CMK (cell line): ENCODE measurements at regions not wholly inside any gene's neighbourhood (a gene's known extent, or its start where the extent isn't known, plus 50 kb on each side); places are given as distances from the start of the nearest gene placed in this dataset.
"Not testable (repeated sequence)": the region's sequence is repeated elsewhere in the genome, so short reads cannot be mapped to it uniquely, and the experiment has no call there.

ENCODE experiments used
- DNase-seq: peaks from one replicate; pipeline ENCODE4 v3.0.0-alpha.2; 2010; ENCODE audit warnings: low read depth

DNA sequence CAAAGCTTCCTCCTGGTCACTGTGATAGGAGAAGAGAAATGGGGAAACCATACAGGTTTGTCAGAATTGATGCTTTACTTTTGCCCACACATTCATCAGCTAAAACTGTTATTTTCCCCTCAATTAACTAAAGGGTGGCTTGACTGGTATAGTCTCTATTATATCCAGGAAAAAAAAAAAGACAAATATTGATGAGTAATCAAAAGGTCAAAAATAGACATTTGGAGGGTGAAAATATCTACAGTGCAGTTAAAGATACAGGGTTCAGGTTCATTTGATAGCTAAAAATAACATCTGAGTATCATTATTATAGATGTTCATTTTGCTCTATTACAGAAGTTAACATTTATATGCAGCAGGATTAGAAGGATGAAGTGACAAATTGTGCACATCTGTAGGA lies 577.6 kb upstream of the FAM98A start:
- DNase-seq, result no peak

DNA sequence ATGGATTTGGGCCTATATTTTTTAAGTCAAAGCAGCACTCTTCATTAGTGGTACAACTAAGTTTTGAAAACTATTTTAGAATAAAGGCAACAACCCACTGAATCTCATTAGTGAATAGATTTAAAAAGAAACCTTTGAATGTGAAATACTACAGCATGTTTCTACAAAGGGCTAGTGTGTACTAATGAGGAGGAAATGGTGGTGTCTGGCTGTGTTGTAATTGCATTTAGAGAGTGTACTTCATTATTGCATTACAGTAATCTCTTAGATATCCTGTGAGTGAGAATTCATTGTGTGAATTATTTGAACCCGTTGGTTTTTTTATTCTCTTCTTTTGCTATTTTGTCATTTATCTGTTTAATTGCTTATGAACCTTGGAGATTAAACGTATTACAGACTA lies 575.4 kb upstream of the FAM98A start:
- DNase-seq, result no peak

DNA sequence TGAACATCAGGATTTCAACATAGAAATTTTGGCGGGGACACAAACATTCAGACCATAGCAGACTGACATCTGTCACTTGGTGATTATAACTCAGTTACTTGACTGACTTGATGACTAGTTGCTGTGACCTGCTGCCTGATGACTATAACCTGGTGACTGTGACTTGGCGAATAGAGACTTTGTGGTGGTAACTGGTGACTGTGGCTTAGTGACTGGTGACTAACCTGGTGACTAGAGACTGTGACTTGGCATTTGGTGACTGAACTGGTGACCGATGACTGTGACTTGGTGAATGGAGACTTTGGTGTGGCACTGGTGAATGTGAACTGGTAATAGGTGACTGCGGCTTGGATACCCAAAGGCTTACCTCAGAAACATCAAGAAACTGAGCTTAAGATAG lies 563.1 kb upstream of the FAM98A start:
- DNase-seq, result no peak

DNA sequence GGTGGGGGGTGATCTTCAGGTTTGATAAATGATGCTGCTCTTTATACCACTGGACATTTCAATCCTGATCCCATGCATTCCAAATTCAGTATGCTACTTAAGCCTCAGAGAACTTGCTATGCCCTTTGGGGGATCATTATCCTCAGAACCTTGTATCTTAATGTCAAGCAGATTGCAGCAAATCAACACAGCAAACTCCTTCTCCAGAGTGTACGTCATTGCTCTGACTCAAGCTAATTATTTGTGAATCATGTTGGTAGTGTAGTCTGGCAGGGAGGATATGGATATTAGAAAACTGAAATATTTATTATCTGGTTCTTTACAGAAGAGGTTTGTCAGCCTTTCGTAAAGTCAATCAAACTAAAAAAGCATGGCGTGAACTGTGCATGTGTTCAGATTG lies 562.5 kb upstream of the FAM98A start:
- DNase-seq, result no peak

DNA sequence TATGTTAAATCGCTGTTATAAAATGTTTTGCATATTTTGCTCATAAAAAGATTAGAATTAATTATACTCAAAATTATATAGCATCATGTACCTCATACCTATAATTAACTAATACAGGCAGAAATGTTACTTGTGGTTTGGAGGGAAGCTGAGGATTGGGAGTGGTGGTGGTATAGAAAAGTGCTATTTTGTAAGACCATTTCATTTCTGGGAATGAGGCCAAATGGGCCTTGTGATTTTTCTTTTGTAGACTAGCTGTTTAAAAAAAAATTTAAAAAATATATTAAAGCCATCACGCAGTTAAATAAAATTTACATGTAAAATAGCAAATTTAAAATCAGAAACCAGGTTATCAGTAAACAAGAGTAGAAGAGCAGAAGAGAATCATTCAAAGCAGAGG lies 560.8 kb upstream of the FAM98A start:
- no peak for DNase-seq

DNA sequence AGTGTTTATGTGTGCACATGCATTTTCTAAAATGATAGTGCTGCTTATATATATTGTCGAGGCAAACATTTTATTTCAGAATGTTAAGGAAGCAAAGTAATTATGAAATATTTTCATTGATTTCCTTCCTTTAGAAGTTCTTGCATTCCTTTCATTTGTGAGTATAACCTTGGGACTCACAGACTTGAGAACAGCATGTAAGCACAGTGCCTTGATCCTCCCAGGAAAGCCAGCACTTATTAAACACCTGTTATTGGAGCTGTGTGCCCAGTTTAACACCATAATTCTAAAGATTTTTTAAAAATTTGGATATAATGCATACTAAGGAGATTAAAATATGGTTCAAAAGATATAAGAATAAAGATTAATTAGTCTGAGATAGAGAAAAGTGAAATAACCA lies 554.4 kb upstream of the FAM98A start:
- DNase-seq, result no peak

DNA sequence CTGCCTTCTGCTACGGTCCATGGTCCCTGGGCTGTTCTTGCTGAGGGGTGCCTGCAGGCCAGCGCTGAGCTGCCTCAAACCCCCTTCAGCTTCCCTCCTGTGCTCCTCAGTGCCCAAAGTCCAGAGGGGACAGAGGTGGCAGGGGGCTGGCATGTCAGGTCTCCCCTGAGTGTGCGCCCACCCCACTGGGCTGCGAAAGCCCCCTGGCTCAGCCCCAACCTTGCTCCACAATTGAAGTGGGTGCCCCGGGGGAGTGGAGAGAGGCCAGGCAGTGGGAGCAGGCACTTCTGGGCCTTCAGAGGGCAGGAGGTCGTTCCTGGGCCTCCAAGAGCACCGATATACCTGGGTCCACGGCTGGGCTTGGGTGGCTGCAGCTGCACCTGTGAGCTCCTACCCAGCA lies 548.7 kb upstream of the FAM98A start:
- DNase-seq, result no peak

DNA sequence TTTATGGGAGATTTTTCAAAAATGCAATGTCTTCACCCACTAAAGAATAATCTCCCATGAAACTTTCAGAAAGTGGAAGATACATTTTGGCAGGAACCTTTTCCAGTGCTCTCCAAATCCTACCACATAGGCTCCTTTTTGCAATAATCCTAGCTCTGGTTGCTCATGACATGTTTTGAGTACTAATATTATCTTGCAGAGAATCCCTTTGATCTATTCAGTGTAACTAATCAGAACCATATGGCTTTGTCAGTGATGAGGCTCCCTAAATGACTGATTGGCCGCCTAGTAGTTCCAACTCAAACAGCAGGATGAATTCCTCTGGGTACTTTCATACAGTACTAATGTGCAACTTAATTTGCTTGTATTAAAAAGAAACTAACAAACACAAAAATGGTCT lies 544.0 kb upstream of the FAM98A start:
- DNase-seq, result no peak

DNA sequence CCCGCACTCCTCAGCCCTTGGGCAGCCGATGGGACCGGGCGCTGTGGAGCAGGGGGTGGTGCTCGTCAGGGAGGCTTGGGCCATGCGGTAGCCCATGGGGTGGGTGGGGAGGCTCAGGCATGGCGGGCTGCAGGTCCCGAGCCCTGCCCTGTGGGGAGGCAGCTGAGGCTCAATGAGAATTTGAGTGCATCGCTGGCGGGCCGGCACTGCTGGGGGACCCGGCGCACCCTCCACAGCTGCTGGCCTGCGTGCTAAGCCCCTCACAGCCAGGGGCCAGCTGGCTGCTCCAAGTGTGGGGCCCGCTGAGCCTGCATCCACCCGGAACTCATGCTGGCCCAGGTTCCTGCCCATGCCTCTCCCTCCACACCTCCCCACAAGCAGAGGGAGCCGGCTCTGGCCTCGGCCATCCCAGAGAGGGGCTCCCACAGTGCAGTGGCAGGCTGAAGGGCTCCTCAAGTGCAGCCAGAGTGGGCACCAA lies 543.5 kb upstream of the FAM98A start:
- DNase-seq, result not testable (repeated sequence)

DNA sequence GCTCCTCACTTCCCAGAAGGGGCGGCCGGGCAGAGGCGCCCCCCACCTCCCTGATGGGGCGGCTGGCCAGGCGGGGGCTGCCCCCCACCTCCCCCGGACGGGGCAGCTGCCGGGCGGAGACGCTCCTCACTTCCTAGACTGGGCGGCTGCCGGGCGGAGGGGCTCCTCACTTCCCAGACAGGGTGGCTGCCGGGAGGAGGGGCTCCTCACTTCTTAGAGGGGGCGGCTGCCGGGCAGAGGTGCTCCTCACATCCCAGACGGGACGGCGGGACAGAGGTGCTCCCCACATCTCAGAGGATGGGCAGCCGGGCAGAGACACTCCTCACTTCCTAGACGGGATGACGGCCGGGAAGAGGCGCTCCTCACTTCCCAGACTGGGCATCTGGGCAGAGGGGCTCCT lies 534.0 kb upstream of the FAM98A start:
- not testable (repeated sequence) for DNase-seq

DNA sequence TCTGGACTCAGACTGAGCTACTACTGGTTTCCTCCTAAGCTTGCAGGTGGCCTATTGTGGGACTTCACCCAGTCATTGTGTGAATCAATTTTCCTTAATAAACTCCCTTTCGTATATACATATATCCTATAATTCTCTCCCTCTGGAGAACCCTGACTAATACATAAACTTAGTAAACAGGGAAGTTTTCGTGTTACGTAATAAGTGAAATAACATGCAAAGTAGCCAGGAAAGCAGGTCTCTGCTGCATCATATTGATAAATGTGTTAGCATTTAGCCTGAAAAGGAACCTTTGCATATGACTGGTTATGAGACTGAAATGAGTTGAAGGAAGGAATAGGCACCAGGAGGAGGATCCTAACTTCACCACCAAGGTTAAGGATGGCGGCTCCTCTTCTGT lies 527.2 kb upstream of the FAM98A start:
- no peak for DNase-seq

DNA sequence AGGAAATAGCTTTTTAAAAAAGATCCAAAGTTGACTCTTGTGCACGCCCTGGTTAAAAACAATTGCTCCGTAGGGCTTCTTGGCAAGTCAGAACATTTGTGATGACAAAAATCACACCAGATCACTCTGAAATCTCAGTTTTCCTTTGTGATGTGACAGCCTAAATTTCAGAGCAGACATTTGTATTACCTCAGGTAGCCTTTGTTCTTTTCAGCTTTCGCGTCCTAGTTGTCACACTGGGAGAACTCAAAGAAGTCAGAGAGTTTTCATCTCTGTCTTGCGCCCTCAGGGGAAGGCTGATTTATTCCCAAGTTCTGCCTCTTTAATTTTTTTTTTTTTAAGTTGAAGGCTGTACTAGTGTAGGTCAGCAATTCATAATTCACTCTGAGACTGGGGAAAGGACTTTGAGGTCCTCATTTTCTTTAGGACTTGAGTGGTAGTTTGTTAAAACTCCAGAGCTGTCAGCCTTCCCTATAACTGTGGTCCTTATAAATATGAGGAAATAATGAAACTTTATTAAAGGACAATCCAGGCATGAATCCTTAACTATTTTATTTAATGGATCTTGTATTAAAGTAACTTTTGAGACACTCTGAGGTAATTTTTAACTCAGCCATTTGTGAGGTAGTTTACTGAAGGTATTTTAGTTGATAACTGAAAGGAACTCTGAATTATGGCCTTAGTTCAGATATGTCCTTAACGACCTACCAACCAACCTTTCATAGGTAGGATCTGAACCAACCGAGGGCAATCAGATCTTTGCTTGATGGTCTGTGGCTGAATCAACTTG lies 525.1 kb upstream of the FAM98A start:
- DNase-seq, result no peak

DNA sequence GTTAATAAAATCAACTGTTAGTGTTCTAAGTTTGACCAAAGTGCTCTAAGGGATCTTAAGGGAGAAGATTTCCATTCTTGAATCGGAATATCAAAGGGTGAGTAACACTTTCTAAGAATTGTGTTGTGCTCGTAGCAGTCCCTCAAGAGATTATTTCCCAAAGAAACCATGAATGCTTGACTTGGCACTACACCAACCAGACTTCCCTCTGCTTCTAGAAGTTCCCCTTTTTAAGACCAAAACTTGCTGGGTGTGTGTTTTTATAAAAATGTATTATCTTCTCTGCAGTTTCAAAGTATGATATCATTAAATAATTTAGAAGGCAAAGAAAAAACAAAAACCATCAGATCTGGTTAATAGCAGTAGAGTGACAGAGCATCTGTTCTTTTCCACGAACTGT lies 522.0 kb upstream of the FAM98A start:
- no peak for DNase-seq

DNA sequence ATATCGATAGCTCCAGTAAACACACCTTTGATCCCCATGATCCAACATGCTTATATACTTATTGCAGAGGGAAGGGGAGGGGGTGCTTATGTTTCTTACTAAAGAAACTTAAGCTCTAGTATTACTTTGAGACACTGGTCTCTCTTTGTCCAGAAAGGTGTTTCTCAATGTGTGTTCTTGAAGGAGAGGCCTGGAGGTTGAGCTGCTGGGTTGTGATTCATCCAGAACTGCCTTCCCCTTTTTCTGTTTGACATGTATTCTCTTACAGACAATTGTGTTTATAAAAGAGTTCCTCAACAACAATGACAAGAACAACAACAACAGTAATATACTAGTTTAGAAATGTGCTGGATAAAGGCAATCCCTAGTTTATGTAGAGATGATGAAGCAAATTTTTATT lies 516.0 kb upstream of the FAM98A start:
- DNase-seq, result no peak

DNA sequence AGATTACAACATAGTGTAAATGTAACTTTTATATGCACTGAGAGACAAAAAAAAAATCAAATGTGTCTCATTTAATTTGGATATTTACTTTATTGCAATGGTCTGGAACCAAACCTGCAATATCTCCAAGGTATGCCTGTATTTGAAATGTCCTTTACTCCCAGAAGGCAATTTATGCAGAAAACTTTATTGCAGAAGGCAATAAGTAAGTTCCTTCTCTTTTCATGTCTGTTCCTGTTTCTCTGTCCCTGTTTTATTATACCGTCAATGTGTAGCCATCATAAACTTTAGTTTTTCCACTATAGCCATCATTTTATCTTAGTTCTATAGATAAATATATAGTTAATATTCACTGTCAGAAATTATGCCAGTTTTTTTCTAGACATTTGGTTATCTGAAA lies 513.1 kb upstream of the FAM98A start:
- DNase-seq, result no peak

DNA sequence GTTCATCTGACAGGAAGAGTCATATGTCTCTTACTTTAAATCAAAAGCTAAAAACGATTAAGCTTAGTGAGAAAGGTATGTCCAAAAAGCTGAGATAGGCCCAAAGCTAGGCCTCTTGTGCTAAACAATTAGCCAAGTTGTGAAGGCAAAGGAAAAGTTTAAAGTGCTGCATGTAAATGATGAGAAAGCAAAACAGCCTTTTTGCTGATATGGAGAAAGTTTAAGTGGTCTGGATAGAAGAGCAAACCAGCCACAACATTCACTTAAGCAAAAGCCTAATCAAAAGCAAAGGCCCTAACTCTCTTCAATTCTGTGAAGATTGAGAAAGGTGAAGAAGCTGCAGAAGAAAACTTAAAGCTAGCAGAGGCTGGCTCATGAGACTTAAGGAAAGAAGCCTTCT lies 511.3 kb upstream of the FAM98A start:
- DNase-seq, result no peak

DNA sequence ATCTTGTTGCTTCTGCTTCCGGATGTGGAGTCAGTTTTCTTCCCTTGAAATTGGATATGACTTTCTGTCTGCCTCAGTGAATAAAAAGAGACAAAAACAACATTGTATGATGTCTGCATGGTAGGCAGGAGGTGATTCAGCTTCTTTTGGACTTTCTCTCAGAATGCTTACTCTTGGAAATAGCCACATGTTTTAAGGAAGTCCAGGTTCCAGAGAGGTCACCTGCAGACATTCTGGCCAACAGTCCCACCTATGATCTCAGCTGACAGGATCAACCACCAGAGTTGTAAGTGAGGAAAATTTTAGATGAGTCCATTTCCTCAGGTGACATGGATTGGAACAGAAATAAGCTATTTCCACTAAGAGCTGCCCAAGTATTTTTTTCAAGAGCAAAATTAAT lies 508.7 kb upstream of the FAM98A start:
- DNase-seq, result no peak

DNA sequence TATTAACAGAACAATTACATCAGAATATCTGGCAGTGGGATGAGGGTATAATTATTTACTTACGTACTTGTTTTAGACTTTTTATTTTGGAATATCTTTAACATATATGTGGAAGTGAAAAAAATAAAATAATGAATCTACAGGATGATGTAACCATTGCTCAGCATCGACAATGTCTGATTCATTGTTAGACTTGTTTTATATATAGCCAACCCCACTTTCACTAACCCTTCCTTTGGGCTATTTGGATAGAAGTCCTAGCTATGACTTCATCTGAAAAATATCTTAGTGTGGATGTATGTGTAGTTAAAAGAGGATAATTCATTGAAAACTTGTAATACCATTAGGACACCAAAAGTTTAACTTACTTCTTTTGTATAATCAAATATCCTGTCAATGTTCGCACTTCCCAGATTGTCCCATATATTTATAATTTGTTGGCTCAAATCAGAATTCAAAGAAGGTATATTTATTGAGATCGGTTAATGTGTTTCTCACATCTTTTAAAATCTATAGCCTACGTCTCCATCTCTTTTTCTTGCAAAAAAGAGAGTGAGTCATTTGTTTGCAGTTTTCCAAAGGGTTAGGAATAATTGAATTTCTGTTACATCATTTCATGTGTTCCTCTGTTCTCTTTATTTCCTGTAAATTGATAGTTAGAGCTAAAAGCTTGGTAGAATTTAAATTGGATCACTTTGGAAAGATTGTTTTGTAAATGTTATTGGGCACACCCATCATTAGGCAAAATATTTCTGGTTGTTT lies 506.1 kb upstream of the FAM98A start:
- no peak for DNase-seq

DNA sequence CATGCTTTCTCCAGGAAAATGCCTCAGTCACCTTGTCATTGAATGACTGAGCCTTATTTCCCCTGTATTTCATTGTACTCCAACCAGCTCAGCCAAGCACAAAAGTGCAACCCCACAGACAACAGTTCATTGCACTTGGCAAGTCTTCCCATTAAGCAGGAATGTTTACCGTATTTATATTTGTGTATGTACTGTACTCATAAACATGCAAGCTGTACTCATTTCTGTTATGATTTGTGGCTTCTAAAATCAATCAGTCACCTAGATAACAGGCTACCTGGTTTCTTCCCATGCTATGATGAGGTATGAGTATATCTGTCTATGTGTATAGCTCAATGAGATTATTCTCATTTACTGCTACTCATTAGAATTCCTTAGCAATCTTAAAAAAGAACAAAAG lies 505.5 kb upstream of the FAM98A start:
- DNase-seq, result no peak

DNA sequence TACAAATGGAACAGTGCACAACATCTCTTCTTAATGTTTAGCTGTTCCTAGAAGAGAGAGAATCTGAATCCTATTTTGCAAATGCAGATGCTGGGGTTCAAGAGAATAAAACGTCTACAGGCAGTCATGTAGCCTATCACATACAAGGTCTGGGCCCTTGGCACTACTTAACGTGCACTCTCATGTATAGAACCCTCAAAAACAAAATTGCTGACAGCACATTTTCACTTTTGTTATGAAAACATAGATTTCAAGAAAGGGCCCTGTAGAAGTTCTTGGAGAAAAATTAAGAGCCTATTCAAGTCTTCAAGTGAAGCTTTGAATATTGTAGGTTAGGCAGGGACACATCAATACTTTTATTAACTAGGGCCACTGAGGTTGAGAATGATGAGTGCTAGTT lies 504.3 kb upstream of the FAM98A start:
- no peak for DNase-seq

DNA sequence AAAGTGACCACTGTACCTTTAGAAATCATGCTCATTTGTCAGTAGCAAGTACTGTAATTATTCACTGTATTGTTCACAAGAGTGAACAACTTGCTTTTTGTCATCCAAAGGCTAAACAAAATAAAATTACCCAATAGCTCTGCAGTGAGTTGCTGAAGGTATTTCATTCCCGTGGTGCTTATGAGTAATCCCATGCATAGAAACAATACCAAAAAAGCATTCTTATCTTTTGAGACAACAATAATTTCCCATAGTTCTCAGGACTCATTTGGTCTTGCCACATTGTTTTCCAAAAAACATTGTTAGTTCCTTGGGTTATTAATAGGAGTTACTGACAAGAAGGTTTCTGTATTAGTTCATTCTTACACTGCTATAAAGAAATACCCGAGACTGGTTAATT lies 503.2 kb upstream of the FAM98A start:
- DNase-seq, result no peak

DNA sequence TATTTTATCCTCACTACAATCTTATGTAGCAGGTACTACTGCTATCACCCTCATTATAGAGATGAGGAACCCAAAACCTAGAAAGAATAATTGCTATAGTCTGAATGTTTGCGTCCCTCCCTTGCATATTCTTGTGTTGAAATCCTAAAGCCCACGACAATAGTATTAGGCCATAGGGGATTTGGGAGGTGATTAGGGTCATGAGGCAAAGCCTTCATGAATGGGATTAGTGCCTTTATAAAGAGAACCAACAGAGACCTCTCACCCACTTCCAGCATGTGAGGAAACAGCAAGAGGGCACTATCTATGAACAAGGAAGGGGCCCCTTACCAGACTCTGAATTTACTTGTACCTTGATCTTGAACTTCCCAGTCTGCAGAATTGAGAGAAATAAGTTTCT lies 500.3 kb upstream of the FAM98A start:
- no peak for DNase-seq

DNA sequence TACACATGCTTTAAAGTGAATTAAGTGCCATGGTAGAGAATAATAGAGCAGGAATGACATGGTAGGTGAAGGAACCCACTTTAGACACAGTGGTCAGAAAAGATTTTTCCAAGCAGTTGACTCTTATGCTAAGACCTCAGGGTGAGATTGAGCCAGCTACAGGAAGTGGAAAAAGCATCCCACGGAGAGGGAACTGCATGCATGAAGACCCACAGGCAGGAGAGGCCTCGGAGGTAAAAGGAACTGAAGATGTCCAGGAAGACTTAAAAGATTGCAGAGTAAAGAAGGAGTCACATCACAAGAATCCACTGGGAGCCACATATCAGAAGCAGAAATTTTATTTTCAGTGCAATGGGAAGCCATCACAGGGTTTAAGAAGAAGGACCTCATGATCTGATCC lies 499.2 kb upstream of the FAM98A start:
- DNase-seq, result no peak
